Fibroblast of the aortic adventitia (primary cell): ENCODE measurements at regions not wholly inside any gene's neighbourhood (a gene's known extent, or its start where the extent isn't known, plus 50 kb on each side); places are given as distances from the start of the nearest gene placed in this dataset.
A peak's percentile ranks its signal among the peaks of the same experiment; 100 is the strongest.

Experiments used
- DNase-seq: peaks from one replicate; pipeline ENCODE4 v3.0.0-alpha.2; 2010; ENCODE audit warnings: low read depth
- H3K4me3 ChIP-seq: 2 replicates; pipeline ENCODE4 v1.5.1; 2011; ENCODE audit warnings: low read depth, mild to moderate bottlenecking, control low read depth, low read length, moderate library complexity
- CTCF ChIP-seq: IDR thresholded peaks from 2 replicates; pipeline ENCODE4 v1.5.1; 2011; ENCODE audit warnings: mild to moderate bottlenecking, low read length, control low read depth, inconsistent platforms; ENCODE audit not compliant: insufficient read depth

- H3K4me3 ChIP-seq: no peak overlapping the region
- no peak for TF ChIP-seq CTCF
- DNase-seq: no peak
Observed at GRCh38 chr11:80458376-80458775, 1017.5 kb upstream of the TENM4 start.

- DNase-seq: no peak
- no peak for TF ChIP-seq CTCF
- no peak overlapping the region for H3K4me3 ChIP-seq
Observed at GRCh38 chr11:80457823-80458222, 1017.0 kb upstream of the TENM4 start.

- no peak for DNase-seq
- no peak for TF ChIP-seq CTCF
- H3K4me3 ChIP-seq: no peak overlapping the region
Observed at GRCh38 chr11:80455818-80456217, 1015.0 kb upstream of the TENM4 start.

- no peak for TF ChIP-seq CTCF
- H3K4me3 ChIP-seq: no peak overlapping the region
- no peak for DNase-seq
Observed at GRCh38 chr11:80451105-80451504, 1010.3 kb upstream of the TENM4 start.

GRCh38 chr11:80448709-80449108 lies 1007.9 kb upstream of the TENM4 start:
- H3K4me3 ChIP-seq: no peak overlapping the region
- no peak for DNase-seq
- no peak for TF ChIP-seq CTCF

GRCh38 chr11:80443177-80443576 lies 1002.3 kb upstream of the TENM4 start:
- H3K4me3 ChIP-seq: no peak overlapping the region
- no peak for TF ChIP-seq CTCF
- DNase-seq: peak; percentile 4

- no peak for TF ChIP-seq CTCF
- no peak for DNase-seq
- no peak overlapping the region for H3K4me3 ChIP-seq
Observed at GRCh38 chr11:80441821-80442220, 1001.0 kb upstream of the TENM4 start.
